ENCODE measurements at regions not wholly inside any gene's neighbourhood (a gene's known extent, or its start where the extent isn't known, plus 50 kb on each side); places are given as distances from the start of the nearest gene placed in this dataset.
"Not testable (repeated sequence)": the region's sequence is repeated elsewhere in the genome, so short reads cannot be mapped to it uniquely, and the experiment has no call there.

GRCh38 chr16:75881280-75881679 is 155.0 kb upstream of the CPHXL start:
- H3K27me3 ChIP-seq (ENCODE audit: control insufficient read depth in 2 of 2, insufficient read depth in 2 of 2, low read length in 2 of 2); ATAC-seq; H3K4me1 Mint-ChIP-seq; H3K4me3 Mint-ChIP-seq; DNase-seq; H3K4me3 ChIP-seq (ENCODE audit: low read length); H3K27ac Mint-ChIP-seq; H3K9me3 ChIP-seq (ENCODE audit: control insufficient read depth in 2 of 3, low read length in 3 of 3); H3K4me1 ChIP-seq (ENCODE audit: control insufficient read depth in 2 of 2, insufficient read depth in 2 of 2, low read length in 2 of 2); CTCF ChIA-PET; H3K36me3 Mint-ChIP-seq; H3K36me3 ChIP-seq (ENCODE audit: control insufficient read depth in 2 of 3, insufficient read depth in 3 of 3, low read length in 3 of 3); POLR2A ChIA-PET; H3K27ac ChIP-seq (ENCODE audit: low read depth, low read length); intact Hi-C loops (cut with micrococcal nuclease): not testable (repeated sequence)
- Mint-ChIP-seq H3K27me3 (peaks cover 0 to 18% (median 10%) of the 10 kb centered on the region in 5 donors), H3K9me3 (peaks cover 3 to 21% (median 6%) of the 10 kb centered on the region in 11 donors)

DNA sequence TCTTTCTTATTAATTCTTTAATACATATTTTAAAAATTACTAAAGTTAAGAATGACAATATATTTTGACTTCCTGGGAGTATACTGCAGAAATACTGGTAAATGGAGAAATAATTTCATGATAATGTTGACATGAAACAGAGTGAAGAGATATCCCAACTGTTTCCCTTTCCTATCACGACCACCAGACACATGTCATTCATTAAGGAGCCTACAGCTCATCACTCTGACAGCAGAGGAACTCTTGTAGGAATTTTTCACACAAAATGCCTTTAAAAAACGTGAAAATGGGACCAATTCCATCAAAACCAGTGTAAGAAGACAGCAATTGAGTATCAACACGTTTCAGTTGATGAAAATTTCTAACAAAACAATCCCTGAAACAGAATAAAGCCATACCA is 172.9 kb upstream of the CPHXL start:
- H3K4me1 ChIP-seq (ENCODE audit: control insufficient read depth in 2 of 2, insufficient read depth in 2 of 2, low read length in 2 of 2): no peaks in the 10 kb centered on the region
- no peak overlapping the region for H3K27ac Mint-ChIP-seq
- ATAC-seq (no peak), DNase-seq (no peak)
- no peaks in the 10 kb centered on the region for H3K36me3 Mint-ChIP-seq
- peaks cover 0 to 3% (median 0%) of the 10 kb centered on the region in 11 donors for H3K9me3 Mint-ChIP-seq
- H3K27ac ChIP-seq (ENCODE audit: low read depth, low read length): no peak overlapping the region
- H3K27me3 ChIP-seq (ENCODE audit: control insufficient read depth in 2 of 2, insufficient read depth in 2 of 2, low read length in 2 of 2): no peaks in the 10 kb centered on the region
- peaks cover 0 to 5% (median 3%) of the 10 kb centered on the region in 5 donors for H3K27me3 Mint-ChIP-seq
- H3K9me3 ChIP-seq (ENCODE audit: control insufficient read depth in 2 of 3, low read length in 3 of 3): no peaks in the 10 kb centered on the region
- ChIA-PET CTCF (no interaction called here), POLR2A (no interaction called here)
- H3K4me1 Mint-ChIP-seq: no peaks in the 10 kb centered on the region
- intact Hi-C loops (cut with micrococcal nuclease): no loop called here
- no peaks in the 10 kb centered on the region for H3K36me3 ChIP-seq (ENCODE audit: control insufficient read depth in 2 of 3, insufficient read depth in 3 of 3, low read length in 3 of 3)
- no peak overlapping the region for H3K4me3 Mint-ChIP-seq
- H3K4me3 ChIP-seq (ENCODE audit: low read length): no peak overlapping the region

DNA sequence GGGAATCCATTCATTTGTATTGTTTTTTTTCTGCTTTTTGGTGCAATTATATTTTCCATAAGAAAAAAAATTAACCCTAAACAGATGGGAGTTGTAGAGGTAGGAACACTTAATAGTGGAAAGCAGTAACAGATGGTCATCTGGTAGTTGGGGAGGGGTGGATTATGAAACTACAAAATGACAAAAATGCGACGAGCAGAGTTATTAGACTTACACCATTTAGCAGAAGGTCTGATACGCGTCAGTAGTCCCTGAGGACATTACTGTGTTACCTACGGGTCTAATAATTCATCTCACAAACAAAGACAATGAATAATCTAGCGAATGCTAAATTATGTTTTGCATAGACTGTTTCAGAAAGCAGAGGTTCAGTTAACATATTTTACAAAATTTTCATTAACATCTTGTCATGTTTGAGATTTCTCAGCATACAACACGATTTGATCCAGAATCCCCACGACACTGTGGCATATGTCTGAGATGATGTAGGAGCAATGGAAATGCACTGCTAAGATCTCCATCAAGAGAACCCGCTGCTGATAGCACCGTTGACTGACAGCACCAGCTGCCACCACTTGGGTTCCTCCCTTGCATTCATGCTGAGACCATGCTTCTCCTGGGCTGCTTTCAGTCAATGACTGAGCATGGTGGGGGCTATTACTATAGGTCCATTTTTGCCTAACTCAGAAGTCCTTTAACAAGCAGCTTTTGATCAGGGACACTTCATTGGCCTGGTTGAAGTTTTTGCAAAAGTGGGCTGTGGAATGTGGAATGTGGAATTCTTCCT is 182.2 kb upstream of the CPHXL start:
- Mint-ChIP-seq H3K9me3 (peaks cover 0 to 3% (median 0%) of the 10 kb centered on the region in 11 donors), H3K36me3 (no peaks in the 10 kb centered on the region), H3K4me1 (peaks cover 0 to 2% (median 0%) of the 10 kb centered on the region in 7 donors), H3K27ac (no peak overlapping the region), H3K4me3 (no peak overlapping the region), H3K27me3 (peaks cover 0 to 26% (median 6%) of the 10 kb centered on the region in 5 donors)
- Histone ChIP-seq H3K27ac (ENCODE audit: low read depth, low read length) (no peak overlapping the region), H3K36me3 (ENCODE audit: control insufficient read depth in 2 of 3, insufficient read depth in 3 of 3, low read length in 3 of 3) (no peaks in the 10 kb centered on the region), H3K27me3 (ENCODE audit: control insufficient read depth in 2 of 2, insufficient read depth in 2 of 2, low read length in 2 of 2) (no peaks in the 10 kb centered on the region), H3K4me1 (ENCODE audit: control insufficient read depth in 2 of 2, insufficient read depth in 2 of 2, low read length in 2 of 2) (no peaks in the 10 kb centered on the region), H3K9me3 (ENCODE audit: control insufficient read depth in 2 of 3, low read length in 3 of 3) (no peaks in the 10 kb centered on the region), H3K4me3 (ENCODE audit: low read length) (no peak overlapping the region)
- DNase-seq: no peak
- intact Hi-C loops (cut with micrococcal nuclease): no loop called here
- CTCF ChIA-PET: no interaction called here
- POLR2A ChIA-PET: no interaction called here
- no peak for ATAC-seq

DNA sequence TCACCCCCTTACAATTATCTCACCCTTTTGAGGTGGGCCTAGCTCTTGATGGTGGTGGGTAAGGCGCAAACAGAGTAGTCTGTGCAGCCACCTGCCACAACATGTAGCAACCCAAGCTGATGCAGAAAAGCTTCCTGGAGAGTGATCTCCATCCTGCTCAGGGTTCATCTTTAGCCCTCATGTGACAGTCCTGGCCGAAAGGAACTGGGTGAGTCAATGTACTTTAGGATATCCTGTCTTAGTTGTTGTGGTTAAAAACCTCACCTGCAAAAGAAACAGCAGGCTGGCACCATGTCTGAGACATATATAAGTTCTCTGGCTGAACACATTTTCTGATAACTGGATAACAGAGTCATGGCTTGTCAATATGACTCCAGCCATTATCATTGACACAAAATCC is 183.5 kb upstream of the CPHXL start:
- H3K27me3 Mint-ChIP-seq: peaks cover 0 to 27% (median 6%) of the 10 kb centered on the region in 5 donors
- intact Hi-C loops (cut with micrococcal nuclease): no loop called here
- DNase-seq: no peak
- H3K36me3 Mint-ChIP-seq: no peaks in the 10 kb centered on the region
- peaks cover 0 to 3% (median 0%) of the 10 kb centered on the region in 11 donors for H3K9me3 Mint-ChIP-seq
- ChIA-PET POLR2A (no interaction called here), CTCF (no interaction called here)
- H3K27ac ChIP-seq (ENCODE audit: low read depth, low read length): no peak overlapping the region
- H3K4me3 Mint-ChIP-seq: no peak overlapping the region
- no peaks in the 10 kb centered on the region for H3K36me3 ChIP-seq (ENCODE audit: control insufficient read depth in 2 of 3, insufficient read depth in 3 of 3, low read length in 3 of 3)
- no peak overlapping the region for H3K27ac Mint-ChIP-seq
- H3K4me1 ChIP-seq (ENCODE audit: control insufficient read depth in 2 of 2, insufficient read depth in 2 of 2, low read length in 2 of 2): no peaks in the 10 kb centered on the region
- no peak for ATAC-seq
- peaks cover 0 to 2% (median 0%) of the 10 kb centered on the region in 7 donors for H3K4me1 Mint-ChIP-seq
- H3K27me3 ChIP-seq (ENCODE audit: control insufficient read depth in 2 of 2, insufficient read depth in 2 of 2, low read length in 2 of 2): no peaks in the 10 kb centered on the region
- no peaks in the 10 kb centered on the region for H3K9me3 ChIP-seq (ENCODE audit: control insufficient read depth in 2 of 3, low read length in 3 of 3)
- H3K4me3 ChIP-seq (ENCODE audit: low read length): no peak overlapping the region

- no peaks in the 10 kb centered on the region for H3K4me1 ChIP-seq (ENCODE audit: control insufficient read depth in 2 of 2, insufficient read depth in 2 of 2, low read length in 2 of 2)
- H3K27ac ChIP-seq (ENCODE audit: low read depth, low read length): no peak overlapping the region
- H3K27ac Mint-ChIP-seq: no peak overlapping the region
- DNase-seq (no peak), ATAC-seq (no peak)
- no peaks in the 10 kb centered on the region for H3K36me3 Mint-ChIP-seq
- H3K4me3 ChIP-seq (ENCODE audit: low read length): no peak overlapping the region
- no peaks in the 10 kb centered on the region for H3K27me3 ChIP-seq (ENCODE audit: control insufficient read depth in 2 of 2, insufficient read depth in 2 of 2, low read length in 2 of 2)
- H3K4me1 Mint-ChIP-seq: peaks cover 0 to 2% (median 0%) of the 10 kb centered on the region in 7 donors
- CTCF ChIA-PET: no interaction called here
- H3K4me3 Mint-ChIP-seq: no peak overlapping the region
- peaks cover 0 to 5% (median 0%) of the 10 kb centered on the region in 11 donors for H3K9me3 Mint-ChIP-seq
- H3K9me3 ChIP-seq (ENCODE audit: control insufficient read depth in 2 of 3, low read length in 3 of 3): no peaks in the 10 kb centered on the region
- intact Hi-C loops (cut with micrococcal nuclease): no loop called here
- POLR2A ChIA-PET: no interaction called here
- peaks cover 0 to 17% (median 0%) of the 10 kb centered on the region in 5 donors for H3K27me3 Mint-ChIP-seq
- no peaks in the 10 kb centered on the region for H3K36me3 ChIP-seq (ENCODE audit: control insufficient read depth in 2 of 3, insufficient read depth in 3 of 3, low read length in 3 of 3)
Observed at GRCh38 chr16:75911896-75912295, 185.6 kb upstream of the CPHXL start.

DNA sequence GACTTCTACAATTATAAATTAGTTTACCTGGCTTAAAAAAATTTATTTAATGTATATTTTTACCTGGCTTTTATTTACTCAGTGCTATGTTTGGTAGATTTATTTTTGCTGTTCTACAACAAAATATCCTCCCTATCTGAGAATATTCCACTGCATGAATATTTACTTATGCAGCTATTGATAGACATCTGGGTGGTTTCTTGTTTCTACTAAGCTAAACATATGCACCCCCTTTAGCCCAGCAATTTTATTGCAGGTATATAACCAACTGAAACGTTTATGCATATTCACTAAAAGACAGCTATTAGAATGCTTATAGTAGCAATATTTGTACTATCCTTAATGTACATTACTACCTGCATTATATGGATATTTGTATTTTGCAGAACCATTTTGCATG is 187.7 kb upstream of the CPHXL start:
- H3K27me3 Mint-ChIP-seq: peaks cover 0 to 16% (median 0%) of the 10 kb centered on the region in 5 donors
- no peaks in the 10 kb centered on the region for H3K4me1 ChIP-seq (ENCODE audit: control insufficient read depth in 2 of 2, insufficient read depth in 2 of 2, low read length in 2 of 2)
- H3K27ac ChIP-seq (ENCODE audit: low read depth, low read length): no peak overlapping the region
- intact Hi-C loops (cut with micrococcal nuclease): no loop called here
- ChIA-PET CTCF (no interaction called here), POLR2A (no interaction called here)
- no peaks in the 10 kb centered on the region for H3K36me3 Mint-ChIP-seq
- ATAC-seq (no peak), DNase-seq (no peak)
- no peaks in the 10 kb centered on the region for H3K9me3 ChIP-seq (ENCODE audit: control insufficient read depth in 2 of 3, low read length in 3 of 3)
- peaks cover 0 to 2% (median 0%) of the 10 kb centered on the region in 7 donors for H3K4me1 Mint-ChIP-seq
- H3K27me3 ChIP-seq (ENCODE audit: control insufficient read depth in 2 of 2, insufficient read depth in 2 of 2, low read length in 2 of 2): no peaks in the 10 kb centered on the region
- H3K27ac Mint-ChIP-seq: no peak overlapping the region
- no peaks in the 10 kb centered on the region for H3K36me3 ChIP-seq (ENCODE audit: control insufficient read depth in 2 of 3, insufficient read depth in 3 of 3, low read length in 3 of 3)
- no peak overlapping the region for H3K4me3 Mint-ChIP-seq
- H3K9me3 Mint-ChIP-seq: peaks cover 0 to 5% (median 0%) of the 10 kb centered on the region in 11 donors
- H3K4me3 ChIP-seq (ENCODE audit: low read length): no peak overlapping the region

- Mint-ChIP-seq H3K9me3 (peaks cover 0 to 5% (median 0%) of the 10 kb centered on the region in 11 donors), H3K4me1 (no peaks in the 10 kb centered on the region), H3K36me3 (no peaks in the 10 kb centered on the region), H3K4me3 (no peak overlapping the region), H3K27me3 (peaks cover 0 to 20% (median 5%) of the 10 kb centered on the region in 5 donors), H3K27ac (no peak overlapping the region)
- Histone ChIP-seq H3K36me3 (ENCODE audit: control insufficient read depth in 2 of 3, insufficient read depth in 3 of 3, low read length in 3 of 3) (no peaks in the 10 kb centered on the region), H3K4me1 (ENCODE audit: control insufficient read depth in 2 of 2, insufficient read depth in 2 of 2, low read length in 2 of 2) (no peaks in the 10 kb centered on the region), H3K9me3 (ENCODE audit: control insufficient read depth in 2 of 3, low read length in 3 of 3) (no peaks in the 10 kb centered on the region), H3K27me3 (ENCODE audit: control insufficient read depth in 2 of 2, insufficient read depth in 2 of 2, low read length in 2 of 2) (no peaks in the 10 kb centered on the region), H3K27ac (ENCODE audit: low read depth, low read length) (no peak overlapping the region), H3K4me3 (ENCODE audit: low read length) (no peak overlapping the region)
- intact Hi-C loops (cut with micrococcal nuclease): no loop called here
- CTCF ChIA-PET: no interaction called here
- no peak for ATAC-seq
- POLR2A ChIA-PET: no interaction called here
- DNase-seq: no peak
Observed at GRCh38 chr16:75916451-75916850, 190.2 kb upstream of the CPHXL start.

Measured in naive thymus-derived CD4-positive, alpha-beta T cell (primary cell).